GM19023 (cell line): ENCODE measurements at regions not wholly inside any gene's neighbourhood (a gene's known extent, or its start where the extent isn't known, plus 50 kb on each side); places are given as distances from the start of the nearest gene placed in this dataset.

Experiments used
- ATAC-seq: cut with Tn5 transposase; IDR thresholded peaks from one replicate; pipeline ENCODE4 v1.9.1; 2021; ENCODE audit warnings: mild to moderate bottlenecking, moderate library complexity; ENCODE audit not compliant: unreplicated experiment

DNA sequence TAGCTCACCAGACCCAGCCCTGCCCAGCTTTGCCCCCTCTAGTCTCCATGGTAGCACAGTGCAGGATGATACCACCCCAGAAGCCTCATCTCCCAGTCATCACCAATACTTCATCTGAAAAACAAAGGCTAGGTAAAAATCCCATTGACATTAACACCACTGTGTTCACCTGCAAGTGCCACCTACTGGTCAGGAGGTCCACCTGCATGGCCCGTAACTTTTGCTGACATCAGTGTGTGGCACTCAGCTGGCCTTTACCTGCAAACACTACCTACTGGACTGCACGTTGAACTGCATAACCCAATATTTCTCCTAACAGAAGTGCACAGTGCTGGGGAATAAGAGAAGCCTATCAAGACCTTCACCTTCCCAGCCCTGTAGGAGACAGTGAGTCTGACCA is 234.7 kb upstream of the ADGRB3 start:
- ATAC-seq: no peak

DNA sequence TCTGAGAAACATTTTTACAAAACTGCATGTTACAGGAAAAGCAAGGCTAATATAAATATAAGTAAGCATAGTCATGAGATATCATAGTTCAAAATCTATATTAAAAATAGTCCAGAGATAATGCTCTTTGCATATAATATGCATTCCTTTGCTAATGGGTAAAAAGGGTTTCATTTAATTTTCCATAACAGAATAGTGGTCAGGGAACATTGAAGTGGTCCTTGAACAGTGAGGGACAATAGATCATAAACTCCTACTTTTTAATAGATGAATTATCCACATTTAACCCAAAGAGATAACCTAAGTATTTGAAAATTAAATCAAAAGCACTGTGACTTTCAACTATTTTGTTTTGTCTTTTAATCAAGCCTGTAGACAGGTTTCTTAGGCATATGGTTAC is 243.1 kb upstream of the ADGRB3 start:
- no peak for ATAC-seq

DNA sequence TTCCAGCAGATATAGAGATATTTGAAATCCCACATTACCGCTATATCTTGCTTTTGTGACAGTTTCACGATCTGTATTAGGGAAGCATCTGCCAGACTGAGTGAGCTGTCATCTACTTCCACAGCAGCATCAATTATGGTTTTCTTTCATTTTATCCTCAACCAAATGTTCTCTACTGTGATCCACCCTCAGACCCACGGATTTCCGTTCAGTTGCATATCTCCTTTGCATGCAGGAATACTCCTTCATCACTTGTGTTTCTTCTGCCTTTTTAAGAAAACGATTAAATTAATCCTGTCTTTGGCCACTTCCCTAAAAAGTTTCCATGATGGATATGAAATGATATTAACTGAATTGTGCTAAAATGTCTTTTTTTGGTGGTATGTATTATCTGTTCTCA is 262.1 kb upstream of the ADGRB3 start:
- ATAC-seq: no peak

DNA sequence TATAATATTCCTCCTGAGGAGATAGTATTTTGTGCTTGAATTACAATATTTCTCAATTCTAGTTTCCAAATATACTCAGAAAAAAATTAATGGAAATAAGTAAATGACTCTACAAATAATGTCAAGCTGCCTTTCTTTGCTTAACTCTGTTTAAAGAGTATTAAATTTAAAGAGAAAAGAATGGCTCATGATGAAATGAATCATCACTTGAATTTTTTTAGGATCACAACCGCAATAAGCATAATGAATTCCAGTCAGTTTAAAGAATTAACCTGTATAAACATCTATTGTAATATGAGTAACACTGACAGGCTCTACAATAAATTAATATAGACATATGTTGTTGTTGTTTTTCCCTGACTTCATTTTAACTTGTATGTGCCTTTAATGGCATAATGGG is 266.2 kb upstream of the ADGRB3 start:
- no peak for ATAC-seq

DNA sequence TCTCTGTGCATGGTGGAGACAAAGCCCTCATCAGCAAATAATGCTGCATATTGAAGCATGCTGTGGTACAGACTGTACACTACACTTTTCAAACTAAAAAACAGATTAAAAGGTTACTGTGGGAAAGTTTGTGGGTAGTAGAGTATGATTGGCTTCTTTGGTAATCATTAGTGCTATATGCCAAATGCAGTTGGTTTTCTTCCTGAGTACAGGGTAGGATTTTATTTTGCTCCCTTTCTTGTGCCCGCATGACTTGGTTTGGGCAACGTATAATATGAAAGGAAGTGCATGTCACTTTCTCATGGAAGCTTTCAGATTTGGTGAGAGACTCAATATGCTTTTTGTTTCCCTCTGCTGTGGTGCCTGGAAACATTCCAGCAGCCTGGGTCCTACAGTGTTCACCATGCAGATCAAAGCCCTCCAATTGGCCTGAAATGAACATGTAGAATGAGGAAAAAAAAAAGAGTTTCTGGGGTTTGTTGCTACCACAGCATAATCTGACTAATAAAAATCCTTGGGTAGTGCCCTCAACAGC is 270.7 kb upstream of the ADGRB3 start:
- no peak for ATAC-seq

DNA sequence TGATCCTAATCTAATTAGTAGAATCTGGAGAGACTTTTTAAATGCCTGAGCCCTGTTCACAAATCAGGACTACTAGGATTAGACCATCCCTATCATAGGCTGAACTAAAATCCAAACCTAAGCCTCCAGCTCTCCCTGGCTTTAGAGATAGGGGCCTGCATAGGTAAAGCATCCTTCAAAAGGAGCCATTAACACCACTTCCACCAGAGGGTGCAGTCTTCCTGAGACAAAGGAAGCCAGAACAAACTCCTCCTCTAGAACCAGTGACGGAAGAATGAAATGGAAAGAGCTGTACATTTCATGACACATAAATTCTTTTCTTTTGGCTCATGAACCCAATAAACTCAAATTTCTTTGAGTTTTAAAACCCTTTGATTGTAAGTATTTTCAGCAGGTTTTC is 291.2 kb upstream of the ADGRB3 start:
- no peak for ATAC-seq

DNA sequence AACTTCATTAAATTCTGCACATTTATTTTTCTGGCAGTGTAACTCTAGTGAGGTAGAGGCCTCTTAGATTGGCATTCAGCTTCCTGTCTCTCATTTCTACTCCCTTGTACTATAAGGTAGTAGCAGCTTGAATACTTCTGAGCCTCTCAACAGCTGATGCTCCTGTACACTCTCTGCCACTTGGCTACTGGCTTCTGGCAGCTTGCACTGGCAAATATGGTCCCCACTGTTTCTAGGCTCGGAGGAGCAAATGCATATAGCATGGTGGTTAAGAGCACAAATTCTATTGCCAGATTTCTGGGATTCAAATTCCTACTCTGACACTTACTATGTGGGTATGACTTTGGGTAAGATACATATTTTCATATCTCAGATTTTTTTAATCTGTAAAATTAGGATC is 292.8 kb upstream of the ADGRB3 start:
- no peak for ATAC-seq

DNA sequence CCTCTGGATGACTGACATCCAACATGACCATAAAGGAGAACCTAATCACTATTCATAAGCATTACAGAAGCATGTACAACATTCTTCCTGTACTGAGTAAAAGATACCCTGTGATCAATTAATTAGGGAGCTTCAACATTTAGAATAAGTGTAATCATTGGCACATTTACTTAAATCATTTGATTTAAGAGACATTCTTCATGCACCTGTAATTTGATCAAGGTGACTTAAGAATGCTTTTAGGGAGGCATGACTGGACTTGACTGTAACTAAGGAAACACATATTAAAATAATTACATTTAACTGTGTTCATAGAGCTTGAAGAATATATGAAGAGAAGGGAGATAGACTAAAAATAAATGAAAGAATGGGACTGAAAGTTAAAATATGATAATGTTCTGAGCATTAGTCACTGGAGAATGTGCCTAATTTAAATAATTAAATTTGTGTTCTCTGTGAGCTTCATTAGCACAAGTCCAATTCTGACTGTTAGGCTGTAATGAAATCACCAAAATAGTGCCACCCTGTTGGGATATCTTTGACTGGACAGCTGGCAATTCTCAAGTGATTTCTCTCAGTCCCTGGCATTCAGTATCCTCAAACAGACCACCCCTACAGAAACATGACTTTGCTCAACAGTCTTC is 295.5 kb upstream of the ADGRB3 start:
- no peak for ATAC-seq

DNA sequence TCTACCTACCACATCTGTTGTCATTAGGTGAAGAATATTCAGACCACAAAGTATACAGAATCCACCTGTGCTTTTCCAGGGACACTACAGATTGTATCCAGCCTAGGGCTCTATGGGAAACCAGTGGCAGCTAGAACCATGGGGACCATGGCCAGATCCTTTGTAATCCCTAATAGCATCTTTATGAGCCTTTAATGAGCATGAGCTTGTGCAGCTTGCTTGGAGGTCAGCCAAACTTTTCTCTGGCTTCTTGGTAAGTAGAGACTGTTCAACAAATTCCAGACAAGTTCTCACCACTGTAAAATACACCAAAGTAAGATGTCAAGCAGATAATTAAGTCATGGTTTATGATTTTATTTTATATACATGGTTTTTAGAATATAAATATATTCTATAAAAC is 301.6 kb upstream of the ADGRB3 start:
- no peak for ATAC-seq

DNA sequence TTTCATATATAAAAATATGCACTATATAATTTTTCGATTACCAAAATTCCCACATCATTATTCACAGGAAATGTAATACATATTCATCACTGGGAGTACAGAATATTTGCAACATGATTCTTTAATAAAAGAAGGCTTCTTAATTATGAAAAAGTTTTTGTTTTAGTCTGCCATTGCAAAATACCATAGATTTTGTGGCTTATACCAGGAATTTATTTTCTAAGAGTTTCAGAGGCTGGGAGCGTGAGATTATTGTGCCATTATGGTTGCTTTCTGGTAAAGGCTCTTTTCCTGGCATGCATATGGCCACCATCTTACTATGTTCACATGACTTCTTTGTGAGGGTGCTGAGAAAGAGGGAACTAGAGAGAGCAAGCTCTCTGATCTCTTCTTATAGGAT is 306.9 kb upstream of the ADGRB3 start:
- ATAC-seq: no peak

DNA sequence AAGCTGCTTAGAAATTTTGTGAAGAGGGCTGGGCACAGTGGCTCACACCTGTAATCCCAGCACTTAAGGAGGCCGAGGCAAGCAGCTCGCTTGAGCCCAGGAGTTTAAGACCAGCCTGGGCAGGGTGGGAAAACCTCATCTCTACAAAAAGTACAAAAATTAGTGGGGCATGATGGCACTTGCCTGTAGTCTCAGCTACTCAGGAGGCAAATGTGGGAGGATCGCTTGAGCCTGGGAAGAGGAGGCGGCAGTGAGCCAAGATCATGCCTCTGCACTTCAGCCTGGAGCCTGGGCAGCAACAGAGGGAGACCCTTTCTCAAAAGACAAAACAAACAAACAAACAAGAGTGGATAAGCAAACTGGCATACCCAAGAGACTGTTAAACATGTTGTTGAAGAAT is 308.3 kb upstream of the ADGRB3 start:
- ATAC-seq: no peak

DNA sequence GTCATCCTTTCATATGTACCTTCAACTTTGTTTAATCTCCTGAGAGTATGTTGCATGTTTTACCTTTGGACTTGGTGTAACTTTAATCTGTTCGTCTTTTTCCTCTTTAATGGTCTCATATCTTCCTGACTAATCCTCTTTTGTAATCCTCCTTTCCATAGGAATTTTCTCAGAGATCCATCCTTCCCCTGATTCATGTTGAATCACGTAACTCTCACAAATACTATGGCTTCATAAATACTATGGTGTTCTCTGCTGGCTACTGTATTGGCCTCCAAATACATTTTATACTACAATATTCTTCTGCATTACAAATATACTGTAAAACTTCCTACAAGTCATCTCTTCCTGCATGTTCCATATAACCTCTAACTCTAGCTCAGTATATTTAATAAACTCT is 317.7 kb upstream of the ADGRB3 start:
- ATAC-seq: no peak

DNA sequence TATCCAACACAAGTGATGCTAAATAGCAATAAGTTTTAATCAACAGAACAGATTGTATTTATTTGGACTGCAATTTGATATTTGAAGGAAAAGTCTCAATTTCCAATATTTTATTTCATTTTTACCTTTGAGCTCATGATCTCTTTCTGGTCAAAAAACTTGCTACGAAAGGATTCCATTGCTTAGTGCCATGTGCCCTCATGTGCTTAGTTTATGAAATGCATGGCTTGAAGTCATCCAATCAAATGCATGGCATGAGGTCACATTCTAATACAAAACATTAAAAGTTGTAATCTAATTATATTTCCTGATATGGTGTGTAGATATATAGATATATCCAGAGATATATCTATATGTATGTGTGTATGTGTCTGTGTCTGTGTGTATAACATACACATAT is 321.2 kb upstream of the ADGRB3 start:
- ATAC-seq: no peak

DNA sequence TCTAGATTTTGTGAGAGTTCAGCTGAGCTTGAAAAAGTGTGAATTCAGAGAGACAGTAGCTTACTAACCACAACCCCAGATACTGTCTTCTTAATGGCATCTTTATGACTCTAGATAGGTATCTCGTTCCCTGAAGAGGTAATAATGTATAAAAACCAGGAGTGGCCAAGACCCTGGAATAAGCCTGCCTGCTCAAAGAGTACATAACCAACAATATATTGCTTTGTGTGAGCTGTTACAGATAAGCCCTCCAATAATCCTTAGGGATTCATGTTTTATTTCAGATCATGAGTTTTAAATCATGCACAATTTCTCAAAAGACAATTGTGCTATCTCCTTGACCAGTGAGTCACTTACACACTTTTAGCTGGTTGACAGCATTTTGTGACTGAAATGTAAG is 327.8 kb upstream of the ADGRB3 start:
- no peak for ATAC-seq

DNA sequence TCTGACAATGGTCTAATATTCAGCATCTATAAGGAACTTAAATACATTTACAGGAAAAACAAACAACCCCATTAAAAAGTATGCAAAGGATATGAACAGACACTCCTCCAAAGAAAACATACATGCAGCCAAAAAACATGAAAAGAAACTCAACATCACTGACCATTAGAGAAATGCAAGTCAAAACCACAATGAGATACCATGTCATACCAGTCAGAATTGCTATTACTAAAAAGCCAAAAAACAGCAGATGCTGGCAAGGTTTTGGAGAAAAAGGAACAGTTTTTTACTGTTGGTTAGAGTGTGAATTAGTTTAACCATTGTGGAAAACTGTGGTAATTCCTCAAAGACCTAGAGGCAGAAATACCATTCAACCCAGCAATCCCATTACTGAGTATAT is 339.0 kb upstream of the ADGRB3 start:
- ATAC-seq: no peak

DNA sequence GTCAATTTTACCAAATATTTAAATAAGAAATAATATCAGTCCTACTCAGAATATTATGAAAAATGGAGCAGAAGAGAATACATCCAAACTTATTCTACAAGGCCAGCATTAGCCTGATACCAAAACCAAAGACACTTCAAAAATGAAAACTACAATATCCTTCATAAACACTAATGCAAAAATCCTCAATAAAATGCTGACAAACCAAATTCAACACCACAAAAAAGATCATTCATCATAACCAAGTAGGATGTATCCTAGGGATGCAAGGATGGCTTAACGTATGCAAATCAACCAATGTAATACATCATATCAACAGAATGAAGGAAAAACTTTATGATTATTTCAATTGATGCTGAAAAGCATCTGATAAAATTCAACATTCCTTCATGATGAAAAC is 352.4 kb upstream of the ADGRB3 start:
- no peak for ATAC-seq

DNA sequence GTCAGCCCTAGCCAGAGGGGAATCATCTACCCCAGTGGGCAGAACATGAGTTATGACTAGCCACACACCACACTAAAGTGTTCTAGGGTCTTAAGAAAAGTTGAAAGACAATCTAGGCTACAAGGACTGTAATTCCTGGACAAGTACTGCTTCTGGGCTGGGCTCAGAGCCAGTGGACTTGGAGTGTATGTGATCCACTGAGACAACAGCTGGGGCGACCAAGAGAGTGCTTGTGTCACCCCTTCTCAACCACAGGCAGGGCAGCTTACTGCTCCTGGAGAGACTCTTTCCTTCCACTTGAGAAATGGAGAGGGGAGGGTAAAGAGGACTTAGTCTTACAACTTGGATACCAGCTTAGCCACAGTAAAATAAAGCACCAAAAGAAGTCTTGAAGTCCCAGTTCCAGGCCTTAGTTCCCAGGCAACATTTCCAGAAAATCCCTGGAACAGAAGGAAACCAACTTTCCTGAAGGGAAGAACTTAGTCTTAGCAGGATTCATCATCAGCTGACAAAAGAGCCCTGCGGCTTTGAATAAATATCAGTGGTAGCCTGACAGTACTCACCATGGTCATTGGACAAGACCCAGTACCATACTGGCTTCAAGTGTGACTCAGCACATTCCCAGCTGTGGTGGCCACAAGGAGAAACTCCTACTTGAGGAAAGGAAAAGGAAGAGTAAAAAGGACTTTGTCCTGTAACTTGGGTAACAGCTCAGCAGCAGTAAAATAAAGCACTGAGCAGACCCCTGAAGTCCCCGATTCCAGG is 355.1 kb upstream of the ADGRB3 start:
- ATAC-seq: no peak

DNA sequence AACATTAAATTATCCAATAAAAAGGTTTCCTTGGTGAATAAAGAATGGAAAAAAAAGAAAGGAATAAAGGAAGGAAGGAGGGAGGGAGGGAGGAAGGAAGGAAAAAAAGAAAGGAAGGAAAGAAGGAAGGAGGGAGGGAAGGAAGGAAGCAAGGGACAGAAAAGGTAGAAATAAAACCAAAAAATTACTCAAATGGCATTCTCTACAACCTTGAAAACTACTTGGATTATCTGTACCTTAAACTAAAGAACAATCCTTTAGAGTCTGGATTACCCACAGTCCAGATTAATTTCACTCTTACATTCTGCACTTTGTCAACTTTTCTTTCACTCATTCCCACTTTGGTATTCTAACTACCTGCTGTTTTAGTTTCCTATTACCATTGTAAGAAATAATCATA is 361.8 kb upstream of the ADGRB3 start:
- ATAC-seq: no peak

DNA sequence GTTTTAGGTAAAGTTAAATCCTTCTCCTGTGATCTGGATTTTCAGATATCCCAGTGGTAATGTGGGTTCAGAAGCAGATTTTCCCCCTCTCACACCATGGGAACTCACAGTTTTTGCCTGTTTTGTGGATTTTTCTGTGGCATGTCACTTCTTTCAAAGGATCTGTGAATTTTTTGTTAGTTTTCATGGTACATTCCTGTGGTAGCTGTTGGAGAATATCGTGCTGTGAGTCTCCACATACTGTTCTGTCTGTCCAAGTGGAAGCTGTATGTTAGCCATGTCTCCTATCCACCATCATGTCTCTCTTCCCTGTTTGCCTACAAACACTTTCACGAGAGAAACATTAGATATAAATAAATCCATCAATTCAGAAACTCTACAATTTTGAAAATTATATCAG is 378.7 kb upstream of the ADGRB3 start:
- ATAC-seq: no peak

DNA sequence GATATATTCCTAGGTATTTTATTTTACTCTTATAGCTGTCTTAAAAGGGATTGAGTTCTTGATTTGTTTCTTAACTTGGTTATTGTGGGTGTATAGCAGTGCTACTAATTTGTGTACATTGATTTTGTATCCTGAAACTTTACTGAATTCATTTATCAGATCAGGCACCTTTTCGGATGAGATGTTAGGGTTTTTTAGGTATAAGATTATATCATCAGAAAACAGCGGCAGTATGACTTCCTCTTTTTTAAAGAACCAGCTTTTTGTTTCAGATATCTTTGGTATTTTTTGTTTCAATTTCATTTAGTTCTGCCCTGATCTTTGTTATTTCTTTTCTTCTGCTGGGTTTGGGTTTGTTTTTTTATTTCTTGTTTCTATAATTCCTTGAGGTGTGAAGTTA is 382.4 kb upstream of the ADGRB3 start:
- no peak for ATAC-seq

DNA sequence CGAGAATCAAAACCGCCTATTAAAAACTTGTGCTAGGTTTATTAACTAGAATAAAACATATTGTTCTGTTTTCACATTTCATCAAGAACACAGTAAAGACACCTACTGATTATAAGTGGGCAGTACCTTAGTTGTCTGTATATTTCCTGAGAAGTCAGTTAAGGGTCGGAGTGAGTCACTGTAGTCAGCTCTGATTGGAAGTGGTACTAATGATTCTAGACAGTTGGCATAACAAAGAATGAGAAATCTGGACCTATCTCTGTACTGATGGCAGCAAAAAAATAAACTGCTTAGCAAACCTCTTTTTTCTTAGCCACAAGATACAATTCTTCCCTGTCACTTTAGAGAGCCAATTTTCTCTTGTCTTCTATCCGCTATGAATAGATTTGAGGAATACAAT is 387.3 kb upstream of the ADGRB3 start:
- no peak for ATAC-seq

DNA sequence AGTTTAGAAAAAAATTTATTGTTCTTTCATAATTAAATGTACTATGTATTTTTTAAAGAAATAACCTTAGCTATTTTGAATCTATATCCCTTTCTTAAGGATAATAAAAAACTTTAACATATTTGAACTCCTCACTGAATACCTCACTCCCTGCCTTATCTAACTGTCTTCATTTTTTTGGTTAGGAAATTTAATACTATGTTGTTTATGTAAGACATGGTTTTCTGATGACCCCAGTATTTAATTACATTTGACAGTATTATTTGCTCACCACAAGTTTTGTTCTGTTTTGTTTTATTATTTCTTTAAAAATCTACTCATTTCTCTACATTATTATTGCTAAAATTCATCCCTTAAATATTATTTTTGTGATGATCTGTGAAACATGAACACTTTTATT is 394.4 kb upstream of the ADGRB3 start:
- ATAC-seq: no peak

DNA sequence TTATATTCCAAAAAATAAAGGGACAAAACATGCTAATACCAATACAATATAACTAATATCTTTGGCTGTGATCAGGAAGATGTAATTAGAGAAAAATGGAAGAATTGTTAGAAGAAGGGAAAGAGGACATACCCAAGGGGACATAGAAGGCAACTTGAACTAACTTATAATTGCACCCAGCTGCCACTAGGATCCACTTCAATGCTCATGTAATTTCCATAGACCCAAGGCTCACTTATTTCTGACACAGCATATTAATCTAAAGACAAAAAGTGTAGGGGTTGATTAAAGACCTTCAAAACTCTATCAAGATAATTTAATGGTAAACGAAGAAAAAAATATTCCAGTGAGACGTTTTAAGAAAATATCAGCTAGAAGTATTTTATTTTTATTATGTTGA is 396.0 kb upstream of the ADGRB3 start:
- no peak for ATAC-seq
